Brain microvascular endothelial cell (primary cell): ENCODE measurements at regions not wholly inside any gene's neighbourhood (a gene's known extent, or its start where the extent isn't known, plus 50 kb on each side); places are given as distances from the start of the nearest gene placed in this dataset.
"Not testable (repeated sequence)": the region's sequence is repeated elsewhere in the genome, so short reads cannot be mapped to it uniquely, and the experiment has no call there.

ENCODE experiments used
- DNase-seq: peaks from one replicate; pipeline ENCODE4 v3.0.0-alpha.2; 2020
- H3K27ac ChIP-seq: fragments of 250-450 bp; sonication (Bioruptor Pico); 2 replicates; pipeline ENCODE4 v1.5.1; 2020; ENCODE audit warnings: mild to moderate bottlenecking, moderate library complexity
- H3K27me3 ChIP-seq: fragments of 250-450 bp; sonication (Bioruptor Pico); replicated peaks from 2 replicates; pipeline ENCODE4 v1.5.1; 2020; ENCODE audit warnings: mild to moderate bottlenecking
- H3K36me3 ChIP-seq: fragments of 250-450 bp; sonication (Bioruptor Pico); replicated peaks from 2 replicates; pipeline ENCODE4 v1.5.1; 2020; ENCODE audit warnings: mild to moderate bottlenecking
- H3K4me3 ChIP-seq: 2 replicates; pipeline ENCODE4 v1.5.1; 2011; ENCODE audit warnings: low read depth, mild to moderate bottlenecking, control low read depth, low read length, moderate library complexity
- in situ Hi-C: cut with HindIII; loops from 2 replicates; pipeline ENCODE4 v1.10.0; 2017; ENCODE audit warnings: low sequenced_read_pairs, low pct_ligation_motif_present
- TF ChIP-seq, protein P1 (sequence below): IDR thresholded peaks from 2 replicates; pipeline ENCODE4 v1.5.1; 2011; ENCODE audit warnings: low read depth, mild to moderate bottlenecking, moderate library complexity, low read length, control low read depth, inconsistent platforms; ENCODE audit errors: missing control alignments

GRCh38 chr7:96920064-96920463, 85.3 kb upstream of the DLX6 start:
- TF ChIP-seq, protein P1, sequence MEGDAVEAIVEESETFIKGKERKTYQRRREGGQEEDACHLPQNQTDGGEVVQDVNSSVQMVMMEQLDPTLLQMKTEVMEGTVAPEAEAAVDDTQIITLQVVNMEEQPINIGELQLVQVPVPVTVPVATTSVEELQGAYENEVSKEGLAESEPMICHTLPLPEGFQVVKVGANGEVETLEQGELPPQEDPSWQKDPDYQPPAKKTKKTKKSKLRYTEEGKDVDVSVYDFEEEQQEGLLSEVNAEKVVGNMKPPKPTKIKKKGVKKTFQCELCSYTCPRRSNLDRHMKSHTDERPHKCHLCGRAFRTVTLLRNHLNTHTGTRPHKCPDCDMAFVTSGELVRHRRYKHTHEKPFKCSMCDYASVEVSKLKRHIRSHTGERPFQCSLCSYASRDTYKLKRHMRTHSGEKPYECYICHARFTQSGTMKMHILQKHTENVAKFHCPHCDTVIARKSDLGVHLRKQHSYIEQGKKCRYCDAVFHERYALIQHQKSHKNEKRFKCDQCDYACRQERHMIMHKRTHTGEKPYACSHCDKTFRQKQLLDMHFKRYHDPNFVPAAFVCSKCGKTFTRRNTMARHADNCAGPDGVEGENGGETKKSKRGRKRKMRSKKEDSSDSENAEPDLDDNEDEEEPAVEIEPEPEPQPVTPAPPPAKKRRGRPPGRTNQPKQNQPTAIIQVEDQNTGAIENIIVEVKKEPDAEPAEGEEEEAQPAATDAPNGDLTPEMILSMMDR: no peak
- no peaks in the 10 kb centered on the region for H3K27me3 ChIP-seq
- DNase-seq: no peak
- H3K4me3 ChIP-seq: no peak overlapping the region
- H3K27ac ChIP-seq: no peak overlapping the region
- in situ Hi-C loops: no loop called here
- H3K36me3 ChIP-seq: no peaks in the 10 kb centered on the region

DNA sequence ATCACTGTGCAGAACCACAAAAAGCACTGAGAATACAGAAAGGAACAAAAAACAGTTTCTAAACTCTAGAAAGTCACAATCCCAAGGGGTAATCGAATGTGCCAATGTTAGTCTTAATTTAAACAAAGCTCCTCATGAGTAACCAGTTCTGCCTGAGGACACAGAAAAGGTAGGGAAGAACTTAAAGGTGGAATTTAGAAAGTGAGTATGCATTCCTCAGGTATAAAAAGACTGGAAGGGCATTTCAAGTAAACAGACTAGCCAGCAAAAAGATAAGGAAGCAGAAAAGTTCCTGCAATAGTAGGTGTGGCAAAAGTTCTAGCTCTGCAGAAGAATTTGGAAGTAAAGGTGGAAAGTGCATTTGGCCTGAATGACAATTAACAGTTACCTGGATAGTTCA, 84.6 kb upstream of the DLX6 start:
- no peak overlapping the region for H3K27ac ChIP-seq
- in situ Hi-C loops: no loop called here

DNA sequence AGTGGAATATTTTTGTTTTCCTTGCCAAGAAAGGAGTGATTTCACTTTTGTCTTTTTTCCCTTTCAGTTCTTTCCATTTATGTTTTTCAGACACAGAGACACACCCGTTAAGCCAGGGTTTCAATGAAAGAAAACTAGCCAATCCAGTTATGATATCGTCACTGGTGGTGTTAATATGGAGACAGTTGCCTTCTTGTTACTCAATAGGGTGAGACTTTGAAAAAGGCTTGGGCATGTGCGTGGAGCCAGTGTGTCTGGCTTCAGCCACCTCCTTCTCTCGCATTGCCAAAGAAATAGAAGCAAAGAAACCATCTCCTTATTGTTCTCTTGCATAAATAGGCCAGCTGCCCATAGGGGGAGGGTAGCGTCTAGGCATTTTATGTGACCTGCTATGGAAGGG, 84.1 kb upstream of the DLX6 start:
- TF ChIP-seq, protein P1: no peak

More for the DNA sequence above, 84.6 kb upstream of the DLX6 start:
- DNase-seq: no peak
- TF ChIP-seq, protein P1: no peak
- Histone ChIP-seq H3K4me3 (no peak overlapping the region), H3K36me3 (no peaks in the 10 kb centered on the region), H3K27me3 (no peaks in the 10 kb centered on the region)

GRCh38 chr7:96921771-96922170, 83.6 kb upstream of the DLX6 start:
- in situ Hi-C loops: no loop called here
- no peak overlapping the region for H3K27ac ChIP-seq
- DNase-seq: no peak

More for the DNA sequence above, 84.1 kb upstream of the DLX6 start:
- Histone ChIP-seq H3K36me3 (no peaks in the 10 kb centered on the region), H3K4me3 (no peak overlapping the region), H3K27ac (no peak overlapping the region), H3K27me3 (no peaks in the 10 kb centered on the region)
- no peak for DNase-seq
- in situ Hi-C loops: no loop called here

DNA sequence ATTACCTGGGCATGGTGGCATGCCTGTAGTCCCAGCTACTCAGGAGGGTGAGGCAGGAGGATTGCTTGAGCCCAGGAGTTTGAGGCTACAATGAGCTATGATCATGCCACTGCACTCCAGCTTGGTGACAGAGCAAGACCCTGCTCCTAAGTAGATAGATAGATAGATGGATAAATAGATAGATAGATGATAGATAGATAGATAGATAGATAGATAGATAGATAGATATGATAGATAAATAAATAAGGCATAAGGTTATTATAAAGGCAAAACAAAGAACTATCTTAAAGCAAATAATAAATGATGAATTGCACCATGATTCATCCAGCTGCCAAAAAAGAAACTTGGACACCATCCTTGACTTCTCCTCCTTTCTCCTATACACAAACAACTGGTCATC, 82.0 kb upstream of the DLX6 start:
- H3K27me3 ChIP-seq, H3K36me3 ChIP-seq, H3K4me3 ChIP-seq, in situ Hi-C loops, H3K27ac ChIP-seq, DNase-seq: not testable (repeated sequence)

More at GRCh38 chr7:96921771-96922170, 83.6 kb upstream of the DLX6 start:
- Histone ChIP-seq H3K4me3 (no peak overlapping the region), H3K36me3 (no peaks in the 10 kb centered on the region), H3K27me3 (no peaks in the 10 kb centered on the region)
- TF ChIP-seq, protein P1: no peak

DNA sequence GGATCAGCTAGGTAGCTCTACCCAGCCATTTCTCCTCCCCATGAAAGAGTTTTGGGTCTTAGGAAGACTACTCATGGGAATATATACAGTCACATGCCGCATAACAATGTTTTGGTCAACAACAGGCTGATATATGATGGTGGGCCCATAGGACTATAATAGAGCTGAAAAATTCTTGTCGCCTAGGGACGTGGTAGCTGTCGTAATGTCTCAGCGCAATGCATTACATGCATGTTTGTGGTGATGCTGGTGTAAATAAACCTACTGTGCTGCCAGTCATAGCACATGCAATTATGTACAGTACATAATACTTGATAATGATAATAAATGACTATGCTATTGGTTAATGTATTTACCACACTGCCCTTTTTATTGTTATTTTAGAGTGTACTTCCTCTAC, 78.2 kb upstream of the DLX6 start:
- no peak for DNase-seq
- TF ChIP-seq, protein P1: no peak
- Histone ChIP-seq H3K4me3 (no peak overlapping the region), H3K36me3 (no peaks in the 10 kb centered on the region), H3K27me3 (no peaks in the 10 kb centered on the region), H3K27ac (no peak overlapping the region)
- in situ Hi-C loops: no loop called here
